NCI-H460 (cell line): ENCODE measurements at regions not wholly inside any gene's neighbourhood (a gene's known extent, or its start where the extent isn't known, plus 50 kb on each side); places are given as distances from the start of the nearest gene placed in this dataset.
"Not testable (repeated sequence)": the region's sequence is repeated elsewhere in the genome, so short reads cannot be mapped to it uniquely, and the experiment has no call there.

Source experiments
- DNase-seq: peaks from one replicate; pipeline ENCODE4 v3.0.0-alpha.2; 2016; ENCODE audit warnings: low read depth; ENCODE audit errors: extremely low read depth

- DNase-seq: no peak
Measured at GRCh38 chr11:134663506-134664313, 251.7 kb upstream of the B3GAT1 start.

DNA sequence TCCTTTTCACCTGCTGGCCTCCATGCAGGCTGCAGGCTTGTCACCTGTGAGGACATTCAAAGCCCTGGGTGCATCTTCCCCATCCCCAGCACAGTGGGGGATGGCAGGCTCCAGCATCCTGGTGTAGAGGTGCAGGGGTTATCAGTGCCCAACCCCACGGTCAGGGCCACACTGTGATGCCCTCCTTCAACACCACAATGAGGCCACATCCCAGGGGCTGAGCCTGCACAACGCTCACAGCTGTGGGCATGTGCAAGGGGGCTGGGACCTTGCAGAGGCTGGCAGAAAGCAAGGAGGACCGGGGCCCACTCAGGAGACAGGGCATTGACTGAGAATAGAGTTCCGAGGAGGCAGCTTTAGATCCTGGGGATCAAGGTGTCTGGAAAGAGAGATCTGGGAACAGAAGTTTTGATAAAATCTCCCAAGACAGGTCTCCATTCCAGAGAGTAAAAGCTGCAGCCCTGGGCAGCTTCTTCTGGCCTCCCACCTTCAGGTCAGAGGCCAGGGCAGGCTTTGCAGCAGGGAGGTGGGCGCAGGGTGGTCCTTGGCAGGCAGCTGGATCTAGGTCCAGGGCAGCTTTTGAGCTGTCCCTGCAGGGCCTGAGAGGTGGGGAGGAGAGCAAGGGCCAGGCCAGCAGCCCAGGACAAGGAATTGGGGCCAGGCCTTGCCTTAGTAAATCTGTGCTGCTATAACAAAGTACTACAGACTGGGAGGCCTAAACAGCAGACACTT, 250.8 kb upstream of the B3GAT1 start:
- no peak for DNase-seq

DNA sequence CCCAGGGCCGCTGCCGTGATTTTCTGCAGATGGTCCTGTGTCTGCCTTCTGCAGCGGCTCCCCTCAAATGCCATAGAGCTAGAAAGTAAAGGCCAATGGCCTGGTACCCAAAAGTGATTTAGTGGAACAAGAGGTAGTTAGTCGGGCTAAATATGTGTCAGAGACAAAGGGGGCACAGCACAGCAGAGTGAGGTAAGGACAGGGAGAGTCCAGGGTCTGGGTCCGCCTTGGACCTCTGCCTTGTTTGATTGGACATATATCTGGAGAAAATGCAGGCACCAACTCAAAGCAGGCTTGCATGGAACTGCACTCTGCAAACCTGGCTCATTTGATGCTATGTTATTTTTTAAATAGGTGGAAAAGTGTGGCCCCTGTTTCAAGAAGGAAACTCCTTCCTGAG, 249.6 kb upstream of the B3GAT1 start:
- no peak for DNase-seq

- no peak for DNase-seq
Measured at GRCh38 chr11:134660416-134660815, 248.4 kb upstream of the B3GAT1 start.

- DNase-seq: no peak
Measured at GRCh38 chr11:134659882-134660281, 247.8 kb upstream of the B3GAT1 start.

DNA sequence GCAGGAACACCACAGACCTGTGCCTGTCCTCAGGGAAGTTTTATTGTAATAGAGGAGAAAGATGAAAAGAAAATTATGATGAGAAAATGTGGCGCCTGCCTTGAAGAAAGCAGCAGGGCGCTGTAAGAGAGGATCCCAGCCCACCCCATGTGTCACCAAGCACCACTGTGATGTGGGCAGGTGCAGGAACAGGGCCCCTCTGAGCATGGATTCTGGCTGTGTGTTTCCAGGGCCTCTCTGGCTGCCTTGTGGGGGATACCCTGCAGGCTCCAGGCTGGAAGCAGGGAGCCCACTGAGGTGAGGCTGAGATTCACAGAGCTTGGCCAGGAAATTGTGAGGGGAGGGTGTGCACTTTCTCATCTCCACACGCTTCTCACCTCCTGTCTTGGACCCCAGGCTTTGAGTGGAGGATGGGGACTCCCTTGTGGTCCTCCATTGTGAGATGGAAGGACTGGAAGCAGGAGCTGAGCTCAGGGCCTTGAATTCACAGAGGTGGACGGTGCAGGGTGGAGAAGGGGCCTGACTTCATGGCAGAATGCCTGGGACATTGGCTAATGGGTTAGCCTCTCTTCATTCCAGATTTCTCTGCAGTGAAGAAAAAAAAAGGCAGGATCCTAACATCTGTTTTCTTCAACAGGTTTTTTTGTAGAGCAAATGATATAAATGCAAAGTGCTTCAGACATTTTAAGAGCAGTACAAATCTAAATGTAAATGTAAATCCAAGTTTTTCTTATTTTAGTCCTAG, 246.6 kb upstream of the B3GAT1 start:
- DNase-seq: no peak

- no peak for DNase-seq
Measured at GRCh38 chr11:134657631-134658030, 245.6 kb upstream of the B3GAT1 start.

- no peak for DNase-seq
Measured at GRCh38 chr11:134656861-134657540, 245.0 kb upstream of the B3GAT1 start.

DNA sequence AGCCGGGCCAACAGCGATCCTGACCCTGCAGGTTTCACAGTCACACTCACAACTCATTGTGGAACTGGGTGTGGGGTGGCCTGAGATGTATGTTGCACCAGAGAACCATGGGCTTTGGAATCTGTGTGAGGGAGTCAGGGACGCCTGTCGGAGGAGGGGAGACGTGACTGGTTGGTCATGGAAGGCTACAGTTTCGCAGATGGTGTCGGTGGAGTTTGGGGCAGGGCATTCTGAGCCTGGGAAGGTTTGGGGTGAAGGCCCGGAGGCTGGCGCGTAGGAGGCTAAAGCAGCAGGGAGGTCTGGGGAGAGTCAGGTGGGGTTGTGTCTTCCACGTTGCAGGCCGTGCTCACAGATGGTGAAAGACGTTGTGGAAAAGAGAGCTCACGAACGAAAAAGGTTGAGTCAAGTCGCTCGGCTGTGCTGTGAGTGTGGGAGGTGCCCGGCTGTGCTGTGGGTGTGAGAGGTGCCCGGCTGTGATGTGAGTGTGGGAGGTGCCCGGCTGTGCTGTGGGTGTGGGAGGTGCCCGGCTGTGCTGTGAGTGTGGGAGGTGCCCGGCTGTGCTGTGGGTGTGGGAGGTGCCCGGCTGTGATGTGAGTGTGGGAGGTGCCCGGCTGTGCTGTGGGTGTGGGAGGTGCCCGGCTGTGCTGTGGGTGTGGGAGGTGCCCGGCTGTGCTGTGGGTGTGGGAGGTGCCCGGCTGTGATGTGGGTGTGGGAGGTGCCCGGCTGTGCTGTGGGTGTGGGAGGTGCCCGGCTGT, 244.2 kb upstream of the B3GAT1 start:
- not testable (repeated sequence) for DNase-seq

DNA sequence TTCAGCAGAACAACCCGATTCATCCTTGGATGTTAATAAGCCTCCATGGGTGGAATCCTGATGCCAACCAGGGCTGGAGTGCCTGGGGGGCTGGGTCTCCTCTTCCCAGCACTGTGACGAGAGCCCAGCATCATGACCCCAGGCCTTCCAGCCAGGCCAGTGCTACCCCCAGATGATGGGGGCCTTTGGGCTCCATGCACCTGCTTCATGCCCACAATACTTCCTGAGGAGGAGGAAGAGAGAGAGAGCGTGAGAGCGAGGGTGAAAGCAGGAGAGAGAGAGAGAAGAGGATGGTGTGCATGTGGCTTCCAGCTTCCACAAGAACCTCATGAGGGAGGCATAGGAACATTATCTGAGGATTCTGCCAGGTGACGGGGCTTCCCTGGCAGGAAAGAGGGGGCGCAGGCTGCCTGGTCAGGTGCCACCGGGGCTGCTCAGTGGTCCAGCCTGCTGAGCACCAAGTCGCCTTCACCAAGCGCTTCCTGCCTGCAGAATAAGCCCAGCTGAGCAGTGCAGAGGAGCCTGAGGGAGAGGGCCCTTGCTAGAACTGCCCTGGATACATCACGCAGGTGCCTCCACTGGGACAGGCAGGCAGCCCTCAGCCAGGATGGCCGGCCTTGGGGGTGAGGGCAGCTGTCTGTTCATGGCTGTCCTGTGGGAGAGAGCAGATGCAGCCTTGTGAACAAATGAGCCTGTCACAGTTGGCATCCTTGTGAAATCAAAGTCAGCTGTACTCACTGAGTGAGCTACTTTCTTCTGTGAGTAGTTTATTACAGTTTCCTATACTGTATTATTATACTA, 243.3 kb upstream of the B3GAT1 start:
- DNase-seq: no peak

DNA sequence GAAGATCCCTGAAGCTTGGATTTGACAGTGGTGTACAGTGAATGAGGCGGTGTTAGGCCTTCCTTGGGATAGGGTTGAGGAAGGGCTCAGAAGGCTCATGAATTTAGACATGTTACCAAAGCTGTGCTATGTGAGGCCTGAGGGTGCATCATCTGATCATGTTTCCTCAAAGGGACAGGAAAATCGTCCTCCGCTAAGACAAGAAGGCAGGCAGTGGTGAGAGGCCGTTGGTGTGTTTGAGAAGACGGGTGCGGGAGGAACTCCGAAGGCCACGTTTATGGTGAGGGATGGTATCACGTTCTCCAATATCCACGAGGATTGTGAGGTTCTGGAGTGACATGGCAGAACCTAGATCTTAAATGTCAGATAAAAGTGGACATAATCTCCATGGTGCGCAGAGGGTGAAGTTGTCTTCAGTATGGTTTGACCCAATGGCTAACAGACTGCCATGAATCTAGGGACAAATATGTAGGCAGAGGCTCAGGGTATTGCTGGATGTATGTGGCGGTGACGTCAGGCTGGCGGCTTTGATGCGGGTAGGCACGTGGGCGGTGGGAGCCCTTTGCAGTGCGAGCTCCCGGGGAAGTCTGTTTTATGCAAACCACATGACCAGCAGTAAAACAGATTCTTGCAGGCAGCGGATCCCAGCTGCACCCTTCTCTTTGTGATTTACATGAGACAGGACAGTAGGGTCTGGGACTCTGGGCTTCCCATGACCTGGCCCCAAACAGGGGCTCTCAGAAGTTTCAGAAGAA, 242.3 kb upstream of the B3GAT1 start:
- DNase-seq: no peak

DNA sequence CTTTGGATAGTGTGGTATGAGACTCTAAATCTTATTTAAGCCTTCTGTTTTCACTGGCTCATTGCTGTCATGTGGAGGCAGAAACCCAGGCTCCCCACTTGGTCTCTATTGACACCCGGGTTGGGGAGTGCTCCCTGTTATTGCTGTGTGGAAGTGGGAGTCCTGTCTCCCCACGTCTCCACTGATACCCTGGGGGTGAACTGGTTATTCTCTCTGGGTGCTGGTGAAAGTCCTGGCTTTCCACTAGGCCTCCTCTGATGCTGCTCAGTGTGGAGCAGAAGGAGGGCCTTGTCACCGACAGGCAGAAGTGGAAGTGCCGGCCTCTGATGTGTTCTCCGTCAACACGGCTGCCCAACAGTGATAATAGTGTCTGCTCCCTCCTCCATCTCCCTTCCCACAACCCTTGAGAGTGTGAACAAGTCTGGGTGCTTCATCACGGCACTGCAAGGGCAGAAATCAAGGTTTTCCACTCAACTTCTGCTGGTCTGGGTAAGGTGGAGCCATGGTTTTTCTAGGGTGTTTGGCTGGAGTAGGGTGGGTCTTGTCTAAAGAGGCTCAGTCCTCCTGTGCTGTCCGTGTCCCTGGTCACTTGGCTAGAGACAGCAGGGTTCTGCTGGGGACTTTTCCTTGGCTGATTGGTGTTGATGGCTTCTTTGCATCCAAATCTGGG, 240.7 kb upstream of the B3GAT1 start:
- no peak for DNase-seq

DNA sequence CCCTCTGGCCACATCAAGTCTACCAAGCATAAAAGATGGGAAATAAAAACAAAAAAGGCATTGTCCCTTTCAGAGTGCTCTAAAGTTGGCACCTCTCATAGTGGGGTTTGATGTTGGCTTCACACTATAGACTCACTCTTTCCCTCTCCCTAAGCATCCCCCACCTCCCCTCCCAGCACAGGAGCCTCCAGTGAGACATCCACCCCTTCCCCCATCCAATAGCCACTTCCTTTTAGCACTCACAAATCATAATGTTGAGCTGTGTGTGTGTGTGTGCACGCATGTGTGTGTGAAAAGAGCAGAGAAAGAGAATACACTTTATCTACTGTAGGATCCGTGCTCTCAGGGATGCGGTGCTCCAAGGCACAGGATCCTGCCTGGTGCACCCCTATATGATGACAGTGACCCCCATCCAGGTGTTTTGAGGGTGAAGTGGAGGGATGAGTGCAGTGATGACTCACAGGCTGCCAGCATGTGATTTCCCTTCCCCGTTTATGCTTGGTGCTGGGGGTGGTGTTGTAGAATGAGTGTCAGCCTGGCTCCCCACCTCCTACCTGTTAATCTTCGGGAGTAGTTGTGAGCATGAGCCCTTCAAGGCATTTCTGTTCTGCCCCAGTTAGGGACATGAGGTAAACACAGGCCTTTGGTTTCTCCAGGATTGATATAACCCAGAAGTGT, 235.2 kb upstream of the B3GAT1 start:
- DNase-seq: no peak

DNA sequence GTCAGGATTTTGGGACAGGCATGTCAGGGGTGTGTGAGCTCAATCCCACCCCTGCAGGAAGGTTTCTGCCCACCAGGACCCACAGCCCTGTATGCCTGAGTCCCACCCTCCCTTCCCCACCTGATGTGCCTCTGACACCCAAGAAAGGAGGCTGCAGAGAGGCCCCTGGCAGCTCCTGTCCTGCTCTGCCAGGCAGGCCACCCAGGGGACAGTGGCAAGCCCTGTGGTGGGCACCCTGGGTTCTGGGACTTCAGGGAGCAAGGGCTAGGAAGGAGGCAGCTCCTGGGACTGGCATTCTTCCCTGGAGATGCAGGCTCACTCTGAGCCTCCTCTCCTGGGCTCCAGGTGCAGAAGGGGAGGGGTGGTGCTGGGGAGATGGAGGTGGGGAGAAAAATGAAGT, 234.5 kb upstream of the B3GAT1 start:
- no peak for DNase-seq

DNA sequence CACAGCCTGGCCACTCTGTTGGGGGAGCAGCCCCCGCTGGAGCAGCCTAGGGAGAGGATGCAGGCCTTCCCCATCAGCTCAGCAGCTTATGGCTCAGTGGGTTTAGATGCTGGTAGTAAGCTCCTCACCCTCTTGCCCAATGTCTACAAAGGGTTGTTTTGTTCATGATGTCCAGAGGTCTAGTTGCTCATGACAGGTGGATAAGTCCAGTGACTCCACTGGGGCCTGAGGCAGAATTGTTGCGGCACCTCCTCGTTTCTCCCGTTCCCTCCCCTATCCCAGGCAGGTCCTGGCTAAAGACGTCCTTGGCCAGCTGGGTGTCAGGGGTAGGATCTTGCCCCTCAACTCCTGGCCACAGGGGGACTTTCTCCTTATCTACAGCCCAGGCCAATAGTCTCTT, 233.5 kb upstream of the B3GAT1 start:
- DNase-seq: no peak

DNA sequence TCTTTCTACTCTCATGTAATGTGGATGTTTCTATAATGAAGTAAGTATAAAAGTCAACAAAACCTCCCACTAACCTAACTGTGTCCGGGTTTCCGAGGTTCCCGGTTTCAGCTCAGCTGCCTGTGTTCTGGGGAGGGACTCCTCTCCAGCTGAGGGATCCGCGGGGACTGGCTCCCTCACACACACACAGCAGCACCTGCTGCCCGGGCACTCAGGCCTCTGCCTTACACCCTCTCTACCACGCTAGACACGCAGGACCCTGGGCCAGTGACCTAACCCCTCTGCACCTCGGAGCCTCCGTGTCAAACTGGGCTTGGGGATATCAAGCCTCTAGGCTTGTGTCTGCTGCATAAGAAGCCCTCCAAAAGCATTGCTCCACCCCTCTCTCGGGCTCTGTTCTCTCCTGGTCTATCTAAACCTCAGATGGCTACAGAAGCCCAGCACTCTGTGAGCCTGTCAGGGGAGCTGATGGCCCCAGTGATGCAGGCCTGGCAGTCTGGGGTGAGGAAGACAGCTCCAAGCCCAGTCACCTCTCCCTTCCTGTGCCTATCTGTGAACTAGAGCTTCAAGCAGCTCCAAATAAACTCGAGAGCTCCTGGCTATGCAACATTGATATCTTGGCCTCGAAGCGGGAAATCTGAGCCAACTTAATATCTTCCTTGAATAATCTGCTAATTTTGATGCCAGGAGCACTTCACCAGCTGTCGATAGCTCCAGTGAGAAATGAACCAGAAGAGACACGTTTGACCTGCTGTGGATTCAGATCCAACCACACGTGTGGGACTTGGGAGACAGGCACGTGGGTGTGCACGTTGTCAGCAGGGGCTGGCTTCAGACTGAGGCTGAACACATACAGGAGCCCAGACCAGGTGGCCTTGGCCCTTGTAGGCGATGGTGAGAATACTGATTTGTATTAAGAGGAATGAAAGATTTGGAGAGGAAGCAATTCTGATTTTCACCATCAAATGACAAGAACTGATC, 232.7 kb upstream of the B3GAT1 start:
- no peak for DNase-seq
